ENCODE measurements at regions not wholly inside any gene's neighbourhood (a gene's known extent, or its start where the extent isn't known, plus 50 kb on each side); places are given as distances from the start of the nearest gene placed in this dataset.

DNA sequence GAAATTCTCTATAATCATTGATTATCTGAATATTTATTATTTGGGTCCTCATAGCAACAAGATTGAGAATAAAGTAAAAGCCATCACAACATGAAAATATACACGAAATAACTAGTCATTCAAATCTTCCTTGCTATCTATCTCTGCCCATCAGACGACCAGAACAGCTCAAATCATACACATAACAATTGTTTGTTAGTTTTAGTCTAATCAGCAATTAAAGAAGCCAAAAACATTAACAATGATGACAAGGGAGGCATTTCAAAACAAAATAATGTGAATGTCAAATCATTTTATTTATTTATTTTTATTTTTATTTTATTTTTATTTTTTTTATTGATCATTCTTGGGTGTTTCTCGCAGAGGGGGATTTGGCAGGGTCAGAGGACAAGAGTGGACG, 106.0 kb upstream of the BNC2 start:
- TF ChIP-seq, protein P1, sequence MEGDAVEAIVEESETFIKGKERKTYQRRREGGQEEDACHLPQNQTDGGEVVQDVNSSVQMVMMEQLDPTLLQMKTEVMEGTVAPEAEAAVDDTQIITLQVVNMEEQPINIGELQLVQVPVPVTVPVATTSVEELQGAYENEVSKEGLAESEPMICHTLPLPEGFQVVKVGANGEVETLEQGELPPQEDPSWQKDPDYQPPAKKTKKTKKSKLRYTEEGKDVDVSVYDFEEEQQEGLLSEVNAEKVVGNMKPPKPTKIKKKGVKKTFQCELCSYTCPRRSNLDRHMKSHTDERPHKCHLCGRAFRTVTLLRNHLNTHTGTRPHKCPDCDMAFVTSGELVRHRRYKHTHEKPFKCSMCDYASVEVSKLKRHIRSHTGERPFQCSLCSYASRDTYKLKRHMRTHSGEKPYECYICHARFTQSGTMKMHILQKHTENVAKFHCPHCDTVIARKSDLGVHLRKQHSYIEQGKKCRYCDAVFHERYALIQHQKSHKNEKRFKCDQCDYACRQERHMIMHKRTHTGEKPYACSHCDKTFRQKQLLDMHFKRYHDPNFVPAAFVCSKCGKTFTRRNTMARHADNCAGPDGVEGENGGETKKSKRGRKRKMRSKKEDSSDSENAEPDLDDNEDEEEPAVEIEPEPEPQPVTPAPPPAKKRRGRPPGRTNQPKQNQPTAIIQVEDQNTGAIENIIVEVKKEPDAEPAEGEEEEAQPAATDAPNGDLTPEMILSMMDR (IDR thresholded peaks at IDR 0.05), result no peak
- WGBS, 2 donors, result 74% methylated on average over 4 of the region's 4 CpGs
- no peaks in the 10 kb centered on the region for H3K9me3 ChIP-seq
- no peaks in the 10 kb centered on the region for H3K4me1 ChIP-seq
- no peak for ATAC-seq
- H3K27me3 ChIP-seq, result no peaks in the 10 kb centered on the region
- intact Hi-C loops (cut with DNase I), result no loop called here
- H3K27ac ChIP-seq, result no peak overlapping the region
- no peak overlapping the region for H3K4me3 ChIP-seq
- H3K36me3 ChIP-seq, result no peaks in the 10 kb centered on the region
- DNase-seq, result no peak

DNA sequence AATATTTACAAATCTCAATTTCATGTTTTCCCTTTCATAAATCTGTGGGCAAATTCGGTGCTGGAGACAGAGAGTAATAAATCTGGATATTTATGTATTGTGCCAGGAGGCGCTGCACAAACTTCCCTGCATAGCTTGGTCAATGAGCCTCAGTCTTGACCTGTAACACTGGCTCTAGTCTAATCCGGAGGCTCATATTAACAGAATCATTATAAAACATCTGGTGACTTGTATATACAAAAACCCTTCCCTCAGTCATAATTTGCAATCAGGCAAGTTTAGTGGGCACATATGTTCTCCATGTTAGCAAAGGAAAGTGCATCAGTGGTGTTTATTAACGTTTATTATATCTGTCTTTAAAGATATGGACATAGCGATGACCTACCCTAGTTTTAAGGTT, 104.0 kb upstream of the BNC2 start:
- Histone ChIP-seq H3K27me3 (no peaks in the 10 kb centered on the region), H3K4me1 (no peaks in the 10 kb centered on the region), H3K4me3 (no peak overlapping the region), H3K36me3 (no peaks in the 10 kb centered on the region), H3K9me3 (no peaks in the 10 kb centered on the region), H3K27ac (no peak overlapping the region)
- 76 to 81% methylated on average over 5 of the region's 5 CpGs for WGBS, 2 donors
- intact Hi-C loops (cut with DNase I), result no loop called here
- DNase-seq (no peak), ATAC-seq (no peak)
- TF ChIP-seq, protein P1 (IDR thresholded peaks at IDR 0.05), result no peak

GRCh38 chr9:16970321-16970720, 99.9 kb upstream of the BNC2 start:
- TF ChIP-seq, protein P1 (IDR thresholded peaks at IDR 0.05), result no peak
- Histone ChIP-seq H3K27ac (no peak overlapping the region), H3K36me3 (no peaks in the 10 kb centered on the region), H3K9me3 (no peaks in the 10 kb centered on the region), H3K27me3 (no peaks in the 10 kb centered on the region), H3K4me3 (no peak overlapping the region), H3K4me1 (no peaks in the 10 kb centered on the region)
- DNase-seq, result no peak
- 82 to 83% methylated on average over 3 of the region's 3 CpGs for WGBS, 2 donors
- intact Hi-C loops (cut with DNase I), result no loop called here
- no peak for ATAC-seq

- H3K4me1 ChIP-seq, result no peaks in the 10 kb centered on the region
- intact Hi-C loops (cut with DNase I), result no loop called here
- 94 to 96% methylated on average over 10 of the region's 10 CpGs for WGBS, 2 donors
- H3K36me3 ChIP-seq, result no peaks in the 10 kb centered on the region
- H3K27me3 ChIP-seq, result no peaks in the 10 kb centered on the region
- H3K27ac ChIP-seq, result no peak overlapping the region
- no peak for DNase-seq
- TF ChIP-seq, protein P1 (IDR thresholded peaks at IDR 0.05), result no peak
- H3K9me3 ChIP-seq, result peaks cover 0 to 21% (median 5%) of the 10 kb centered on the region in 11 donors
- ATAC-seq, result no peak
- H3K4me3 ChIP-seq, result no peak overlapping the region
These were observed 93.8 kb upstream of the BNC2 start for GRCh38 chr9:16964228-16964627.

GRCh38 chr9:16960084-16960483, 89.6 kb upstream of the BNC2 start:
- Histone ChIP-seq H3K9me3 (peaks cover 0 to 21% (median 5%) of the 10 kb centered on the region in 11 donors), H3K27me3 (no peaks in the 10 kb centered on the region), H3K36me3 (no peaks in the 10 kb centered on the region), H3K4me1 (no peaks in the 10 kb centered on the region), H3K4me3 (no peak overlapping the region), H3K27ac (no peak overlapping the region)
- DNase-seq (no peak), ATAC-seq (no peak)
- 80 to 89% methylated on average over 2 of the region's 2 CpGs for WGBS, 2 donors
- TF ChIP-seq, protein P1 (IDR thresholded peaks at IDR 0.05), result no peak
- intact Hi-C loops (cut with DNase I), result no loop called here

All from heart right ventricle (tissue), 16 donors.